RPMI8226 (cell line): ENCODE measurements at regions not wholly inside any gene's neighbourhood (a gene's known extent, or its start where the extent isn't known, plus 50 kb on each side); places are given as distances from the start of the nearest gene placed in this dataset.

Source experiments
- DNase-seq: peaks from one replicate; pipeline ENCODE4 v3.0.0-alpha.2; 2015

GRCh38 chr9:108709997-108710396 is 145.8 kb downstream of the ACTL7B start:
- no peak for DNase-seq

DNA sequence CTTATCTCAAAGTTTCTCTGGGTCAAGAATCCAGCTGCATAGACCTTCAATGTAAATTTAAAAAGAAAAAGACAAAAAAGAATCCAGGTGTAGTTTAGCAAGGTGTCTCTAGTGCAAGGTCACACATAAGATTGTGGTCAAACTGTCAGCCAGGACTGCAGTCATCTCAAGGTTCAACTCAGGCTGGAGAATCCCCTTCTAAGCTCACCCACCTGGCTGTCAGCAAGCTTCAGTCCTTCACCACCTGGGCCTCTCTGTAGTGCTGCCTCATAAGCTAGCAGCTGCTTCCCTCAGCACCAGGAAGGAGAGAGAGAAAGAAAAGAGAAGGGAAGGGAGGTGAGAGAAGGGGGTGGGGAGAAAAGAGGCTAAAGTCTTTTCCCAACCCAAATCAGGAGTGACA is 146.7 kb downstream of the ACTL7B start:
- no peak for DNase-seq

- DNase-seq: no peak
Measured at GRCh38 chr9:108708448-108708847, 147.3 kb downstream of the ACTL7B start.

- no peak for DNase-seq
Measured at GRCh38 chr9:108707120-108707519, 148.7 kb downstream of the ACTL7B start.

GRCh38 chr9:108704156-108704852 is 151.5 kb downstream of the ACTL7B start:
- no peak for DNase-seq

DNA sequence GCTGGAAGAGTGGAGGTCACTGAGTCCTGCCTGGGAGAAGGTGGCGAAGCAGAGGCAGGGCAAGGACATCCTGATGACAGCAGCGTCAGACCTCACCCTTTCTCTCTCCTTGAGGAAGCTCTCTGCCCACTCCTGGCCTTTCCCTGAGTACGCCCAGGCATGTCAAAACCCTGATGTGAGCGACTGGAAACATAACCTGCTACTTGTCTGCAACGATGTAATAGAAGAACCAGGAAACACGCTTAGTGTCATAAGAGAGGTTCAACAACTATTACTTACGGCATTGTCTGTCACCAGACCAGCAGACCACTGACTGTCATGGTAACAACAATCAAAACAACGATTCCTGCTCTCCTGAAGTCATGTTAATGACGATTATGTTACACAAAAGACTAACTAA is 152.4 kb downstream of the ACTL7B start:
- DNase-seq: no peak

DNA sequence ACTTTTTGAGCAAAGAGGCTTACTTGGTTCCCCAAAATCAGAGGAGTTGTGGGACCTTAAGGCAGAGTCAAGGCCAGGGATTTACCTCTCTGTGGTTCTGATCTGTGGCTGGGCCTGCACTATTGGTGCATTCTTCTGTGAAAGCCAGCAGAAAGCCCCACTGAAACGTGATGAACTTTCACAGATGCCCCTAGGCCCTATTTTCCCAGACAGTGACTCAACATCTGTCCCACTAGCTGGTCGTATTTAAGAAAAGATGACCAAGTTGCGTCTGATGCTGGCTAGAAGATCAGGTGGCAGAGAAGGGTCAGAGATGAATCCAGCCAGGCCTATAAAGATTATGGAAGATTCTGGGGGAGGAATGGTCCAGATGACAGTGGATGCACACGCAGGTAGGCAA is 153.1 kb downstream of the ACTL7B start:
- DNase-seq: no peak

GRCh38 chr9:108698801-108699200 is 157.0 kb downstream of the ACTL7B start:
- no peak for DNase-seq

- no peak for DNase-seq
Measured at GRCh38 chr9:108698231-108698630, 157.6 kb downstream of the ACTL7B start.

DNA sequence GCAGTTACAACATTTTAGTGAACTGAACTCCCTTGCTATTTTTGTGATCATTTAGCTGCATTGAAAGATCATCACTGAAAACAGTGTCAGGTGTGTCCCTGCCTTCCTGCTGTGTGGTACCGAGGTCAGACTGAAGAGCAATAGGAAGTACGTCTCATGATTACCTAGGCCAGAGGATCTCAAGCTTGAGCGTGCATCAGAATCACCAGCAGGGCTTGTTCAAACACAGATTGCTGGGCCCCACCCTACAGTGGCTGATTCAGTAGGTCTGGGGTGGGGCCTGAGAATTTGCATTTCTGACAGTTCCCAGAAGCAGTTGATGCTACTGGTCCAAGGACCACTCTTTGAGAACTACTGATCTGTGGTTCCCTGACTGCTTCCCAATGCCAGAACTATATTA is 159.6 kb downstream of the ACTL7B start:
- no peak for DNase-seq

- DNase-seq: no peak
Measured at GRCh38 chr9:108694170-108694569, 161.6 kb downstream of the ACTL7B start.

- no peak for DNase-seq
Measured at GRCh38 chr9:108691614-108692013, 164.2 kb downstream of the ACTL7B start.

DNA sequence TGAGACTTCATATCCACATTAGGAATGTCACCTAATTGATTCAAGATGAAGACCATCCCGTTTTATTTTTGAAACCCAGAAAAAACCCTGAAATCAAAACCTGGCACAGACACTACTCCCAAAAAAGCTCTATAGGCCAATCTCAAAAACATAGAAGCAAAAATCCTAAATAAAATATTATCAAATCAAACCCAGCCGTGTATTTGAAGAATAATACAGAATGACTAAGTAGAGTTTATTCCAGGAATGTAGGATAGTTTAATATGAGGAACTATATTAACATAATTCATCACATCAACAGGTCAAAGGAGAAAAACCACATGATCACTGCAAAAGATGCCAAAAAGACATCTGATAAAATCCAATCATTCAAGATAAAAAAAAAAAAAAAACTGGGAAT is 167.1 kb downstream of the ACTL7B start:
- DNase-seq: no peak

DNA sequence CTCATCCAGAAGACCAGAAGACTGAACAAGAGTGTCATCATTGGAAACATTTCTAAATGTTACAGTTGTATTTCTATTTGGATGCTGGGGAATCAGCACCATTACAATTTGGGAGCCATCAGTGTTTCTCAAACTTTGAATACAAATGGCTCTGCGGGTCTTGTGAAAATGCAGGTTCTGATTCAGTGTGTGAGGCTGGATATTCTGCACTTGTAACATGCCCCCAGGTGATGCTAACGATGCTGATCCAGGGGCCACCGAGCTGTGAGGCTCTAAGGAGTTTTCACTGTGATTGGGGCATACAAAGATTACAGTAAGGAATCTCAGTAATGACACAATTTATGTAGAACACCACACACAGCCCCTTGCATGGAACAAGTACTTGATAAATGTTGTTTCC is 167.7 kb downstream of the ACTL7B start:
- no peak for DNase-seq

DNA sequence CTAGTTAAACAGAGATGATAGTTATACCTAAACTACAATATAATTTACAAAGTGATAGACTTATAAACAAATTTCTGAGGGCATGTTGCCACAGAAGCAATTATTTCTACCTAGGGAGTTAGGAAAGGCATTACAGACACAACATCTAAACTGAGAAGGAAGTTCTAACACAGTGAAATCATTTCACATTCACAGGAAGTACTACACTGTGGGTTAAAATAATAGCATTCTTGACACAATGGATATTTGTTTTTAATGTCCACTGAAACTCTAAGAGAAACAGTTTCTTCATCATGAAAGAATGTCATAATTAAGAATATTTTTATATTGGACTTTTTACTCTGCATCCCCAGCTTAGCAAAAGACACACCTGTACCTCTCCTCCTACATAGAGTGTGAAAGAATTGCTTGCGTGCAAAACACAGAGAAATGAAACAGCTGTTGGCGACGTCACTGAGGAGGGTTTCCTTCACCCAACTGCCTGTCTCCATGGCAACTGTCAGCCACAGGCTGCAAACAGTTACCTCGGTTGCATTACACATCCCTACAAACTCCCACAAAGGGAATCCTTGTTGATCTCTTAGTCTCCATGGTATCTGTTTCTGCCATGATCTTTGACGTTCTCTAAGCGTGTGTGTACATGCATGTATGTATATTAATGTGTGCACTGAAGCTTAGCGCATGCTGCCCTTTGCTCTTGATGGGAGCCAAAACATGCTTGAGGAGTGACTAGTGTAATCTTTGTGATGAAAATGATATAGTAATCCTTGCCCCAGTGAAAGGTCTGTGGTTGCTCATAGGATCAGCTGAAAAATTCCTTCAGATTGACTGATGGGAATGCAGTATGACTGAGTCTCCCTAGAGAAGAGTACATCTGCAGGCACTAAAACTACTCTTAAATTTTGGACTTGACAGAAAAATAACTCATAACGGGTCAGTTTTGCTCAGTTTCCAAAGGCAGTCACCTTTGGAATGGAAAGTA is 168.5 kb downstream of the ACTL7B start:
- DNase-seq: no peak

DNA sequence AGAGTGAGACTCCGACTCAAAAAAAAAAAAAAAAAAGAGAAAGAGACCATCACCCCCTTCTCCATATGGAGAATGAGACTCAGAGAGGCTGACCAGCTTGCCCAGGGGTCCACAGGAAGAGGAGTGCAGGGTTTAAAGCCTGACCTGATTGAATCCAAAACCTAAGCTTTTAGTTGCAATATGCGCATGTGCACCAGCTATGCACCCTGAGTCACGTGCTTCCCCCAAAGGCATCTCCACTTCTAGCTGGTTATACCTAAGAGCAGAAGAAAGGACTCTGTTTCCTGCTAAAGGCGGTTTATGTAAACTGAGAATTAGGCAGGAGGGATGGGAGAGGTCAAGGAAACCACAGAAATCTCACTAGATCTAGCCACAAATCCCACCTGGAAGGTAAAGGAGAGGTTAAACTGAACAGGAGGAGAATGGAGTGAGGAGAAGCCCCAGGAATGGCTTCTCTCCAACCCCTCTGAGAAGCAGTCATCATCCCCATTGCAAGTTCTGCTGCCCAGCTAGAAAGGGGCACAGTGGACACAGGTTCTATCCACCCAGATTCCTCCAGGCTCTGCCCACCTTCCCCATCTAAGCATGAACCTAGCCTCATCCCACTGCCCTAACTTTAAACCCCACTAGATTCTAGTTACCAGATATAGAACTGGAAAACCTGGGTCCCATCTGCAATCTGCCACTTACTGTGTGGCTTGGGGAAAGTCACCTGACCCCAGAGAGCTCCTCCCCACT is 171.3 kb downstream of the ACTL7B start:
- no peak for DNase-seq

DNA sequence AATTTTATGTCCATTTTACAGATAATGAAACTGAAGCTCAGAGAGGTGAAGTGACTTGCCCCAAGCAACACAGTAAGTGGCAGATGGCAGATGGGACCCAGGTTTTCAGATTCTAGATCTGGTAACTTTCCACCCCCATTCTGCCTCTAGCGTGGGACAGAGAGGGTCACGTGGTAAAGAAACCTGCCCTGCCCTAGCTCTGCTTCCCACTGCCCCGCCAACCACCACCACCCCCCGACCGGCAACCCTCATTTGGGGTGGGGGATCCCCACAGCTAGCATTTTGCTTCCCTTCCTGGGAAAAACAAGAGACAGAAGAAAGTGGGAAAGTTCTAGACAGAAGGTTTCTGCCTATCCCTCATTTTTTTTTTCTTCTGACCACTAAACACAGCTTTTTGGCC is 172.5 kb downstream of the ACTL7B start:
- DNase-seq: no peak

DNA sequence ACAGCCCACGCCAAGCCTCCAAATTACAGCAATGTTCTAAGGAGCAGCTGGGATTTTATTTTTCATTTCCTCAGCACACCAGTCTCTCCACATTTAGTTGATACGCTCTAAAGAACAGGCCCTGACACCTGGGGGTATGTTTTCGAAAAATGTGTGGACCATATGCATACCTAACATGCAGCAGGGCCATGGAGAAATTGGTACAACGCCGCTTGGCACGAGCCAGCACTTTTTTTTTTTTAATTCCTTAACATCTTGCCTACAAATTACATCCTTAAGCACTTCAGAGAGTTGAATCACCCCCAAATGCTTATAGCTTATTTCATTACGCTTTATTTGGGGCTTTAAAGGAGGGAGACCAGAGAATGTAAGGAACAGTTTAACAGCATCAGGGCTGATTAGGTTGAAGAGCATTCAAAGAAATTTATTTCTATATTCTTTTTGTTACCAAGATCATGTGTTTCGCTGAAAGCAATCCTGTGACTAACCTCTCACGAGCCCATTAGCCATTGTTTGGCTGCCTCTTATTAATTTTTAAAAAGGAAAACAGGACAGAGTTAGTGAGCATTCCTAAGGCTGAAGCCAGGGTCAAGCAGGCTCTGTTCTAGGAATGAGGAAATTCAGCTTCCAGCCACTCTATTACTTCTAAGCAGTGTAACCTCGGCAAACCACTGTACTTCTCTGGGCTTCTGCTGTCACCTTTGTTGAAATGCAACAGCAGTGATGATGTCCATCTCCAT is 173.8 kb downstream of the ACTL7B start:
- no peak for DNase-seq

- DNase-seq: no peak
Measured at GRCh38 chr9:108680946-108681345, 174.8 kb downstream of the ACTL7B start.

GRCh38 chr9:108677776-108678175 is 178.0 kb downstream of the ACTL7B start:
- no peak for DNase-seq

GRCh38 chr9:108676355-108676754 is 179.4 kb downstream of the ACTL7B start:
- DNase-seq: no peak

DNA sequence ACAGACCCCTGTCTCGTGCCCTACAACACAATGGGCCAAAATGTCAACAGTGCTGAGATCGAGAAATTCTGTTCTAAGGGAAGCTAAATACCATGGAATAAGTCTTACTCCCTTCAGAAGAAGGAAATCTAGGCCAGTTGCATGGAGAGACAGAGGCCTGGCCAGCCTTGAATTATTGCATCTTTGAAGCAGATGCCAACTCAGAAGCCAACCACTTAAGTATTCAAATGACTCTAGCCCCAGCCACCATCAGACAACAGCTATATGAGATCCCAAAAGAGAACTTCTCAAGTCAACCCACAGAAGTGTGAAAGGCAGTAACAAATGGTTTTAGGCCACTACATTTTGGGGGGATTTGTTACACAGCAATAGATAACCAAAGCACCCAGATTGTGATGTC is 180.1 kb downstream of the ACTL7B start:
- DNase-seq: no peak
